Motor neuron (in vitro differentiated cells): ENCODE measurements at regions not wholly inside any gene's neighbourhood (a gene's known extent, or its start where the extent isn't known, plus 50 kb on each side); places are given as distances from the start of the nearest gene placed in this dataset.

Experiments used
- ATAC-seq, 8 experiments: fragments of 200-7000 bp; cut with Tn5 transposase; replicated peaks in 6 of 8; 2 replicates each; pipeline ENCODE4 v1.8.0; 2021; ENCODE audit warnings: mild to moderate bottlenecking in 8 of 8, moderate library complexity in 8 of 8
- H3K27ac ChIP-seq, 2 donors: fragments of 250-450 bp; sonication (Bioruptor Pico); 2 replicates each; pipeline ENCODE4 v1.9.0; 2021; ENCODE audit warnings: antibody characterized with exemption in 2 of 2, mild to moderate bottlenecking in 2 of 2, moderate library complexity in 1 of 2
- H3K4me1 ChIP-seq, 2 donors: fragments of 250-450 bp; sonication (Bioruptor Pico); replicated peaks in 1 of 2; 2 replicates each; pipeline ENCODE4 v1.6.1; 2021; ENCODE audit warnings: antibody characterized with exemption in 2 of 2, mild to moderate bottlenecking in 2 of 2, moderate library complexity in 1 of 2
- H3K4me3 ChIP-seq, 5 donors: fragments of 250-450 bp; sonication (Bioruptor Pico); 2 replicates each; pipeline ENCODE4 v1.9.0; 2021; ENCODE audit warnings: antibody characterized with exemption in 5 of 5, mild to moderate bottlenecking in 5 of 5, moderate library complexity in 4 of 5
- WGBS, 10 experiments: fragments of 450-650 bp; shearing (Covaris generic); methylation state at CpG; one replicate each; pipeline ENCODE4 v1.0.0; 2022; 5-methylcytosine and 5-hydroxymethylcytosine counted together
- in situ Hi-C, 9 experiments: fragments of 400-800 bp; cut with MboI; loops; one replicate each; pipeline ENCODE4 v1.15.0; 2021; ENCODE audit warnings: low sequenced_read_pairs in 9 of 9, low pct_unique_long_range_greater_than_20kb in 2 of 9; ENCODE audit not compliant: unreplicated experiment in 9 of 9

- Histone ChIP-seq H3K4me3 (no peak overlapping the region), H3K4me1 (no peaks in the 10 kb centered on the region), H3K27ac (no peak overlapping the region)
- WGBS, 10 experiments, result 0 to 100% (median 95%) methylated on average over 1 to 4 of the region's 4 CpGs; no CpG with 5 or more reads in 5 of the 10 experiments
- no peak for ATAC-seq
- in situ Hi-C loops, result no loop called here
Measured at GRCh38 chr16:51085271-51085670, 65.8 kb downstream of the SALL1 start.

GRCh38 chr16:51084074-51084928, 66.8 kb downstream of the SALL1 start:
- WGBS, 10 experiments, result 50 to 100% (median 90%) methylated on average over 1 to 3 of the region's 3 CpGs; no CpG with 5 or more reads in 4 of the 10 experiments
- ATAC-seq, result peak in 3 of 8 experiments; percentile 69 to 90 (median 89)
- no peaks in the 10 kb centered on the region for H3K4me1 ChIP-seq
- H3K4me3 ChIP-seq, result no peak overlapping the region
- H3K27ac ChIP-seq, result no peak overlapping the region
- in situ Hi-C loops, result no loop called here

GRCh38 chr16:51072591-51072990, 78.5 kb downstream of the SALL1 start:
- Histone ChIP-seq H3K4me1 (peaks cover 10 to 14% of the 10 kb centered on the region in 2 donors), H3K27ac (no peak overlapping the region), H3K4me3 (no peak overlapping the region)
- 17 to 74% (median 40%) methylated on average over 2 to 4 of the region's 4 CpGs; no CpG with 5 or more reads in 1 of the 10 experiments for WGBS, 10 experiments
- peak in 2 of 8 experiments; percentile 5 to 7 for ATAC-seq
- in situ Hi-C loops, result no loop called here

DNA sequence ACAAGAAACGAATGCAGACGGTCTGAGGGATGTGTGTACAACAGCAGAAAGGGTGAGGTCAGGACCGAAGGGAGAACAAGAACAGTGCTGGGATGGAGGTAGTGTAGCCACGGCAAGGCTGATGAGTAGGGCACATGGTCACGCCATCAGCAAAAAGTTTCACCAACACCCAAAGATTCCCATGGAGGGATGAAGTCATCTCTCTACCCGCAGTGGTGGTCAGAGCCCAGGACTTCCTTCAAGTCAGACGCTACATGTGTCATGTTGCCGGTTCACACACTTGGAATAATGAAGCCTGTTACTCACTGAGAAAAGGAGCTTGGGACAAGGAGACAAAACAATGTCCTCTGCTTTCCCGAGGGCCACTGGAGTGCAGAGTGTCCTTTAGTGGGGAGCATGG, 79.7 kb downstream of the SALL1 start:
- WGBS, 10 experiments, result 0 to 100% (median 91%) methylated on average over 1 to 7 of the region's 9 CpGs; no CpG with 5 or more reads in 2 of the 10 experiments
- no peak overlapping the region for H3K27ac ChIP-seq
- ATAC-seq, result no peak
- no peak overlapping the region for H3K4me3 ChIP-seq
- H3K4me1 ChIP-seq, result peaks cover 10 to 14% of the 10 kb centered on the region in 2 donors
- in situ Hi-C loops, result no loop called here

DNA sequence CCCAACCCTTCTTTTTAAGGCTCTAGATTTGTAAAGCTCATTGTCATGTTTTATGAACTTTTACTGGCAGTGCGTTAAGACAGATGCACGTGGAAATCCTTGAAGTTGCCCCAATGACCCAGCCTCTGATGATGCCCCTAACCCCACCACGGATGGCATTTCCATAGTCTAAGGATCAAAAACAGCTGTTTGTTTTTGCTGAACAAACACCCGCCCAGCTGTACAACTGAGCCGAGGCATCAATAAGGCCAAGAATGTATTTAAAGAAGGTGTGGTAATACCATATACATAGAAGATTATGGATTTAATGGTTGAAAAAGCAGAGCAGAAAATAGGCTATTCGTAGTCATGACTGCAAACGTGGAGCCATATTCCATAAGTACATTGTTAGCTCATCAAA, 83.7 kb downstream of the SALL1 start:
- in situ Hi-C loops, result no loop called here
- peaks cover 2 to 8% of the 10 kb centered on the region in 2 donors for H3K4me1 ChIP-seq
- no peak overlapping the region for H3K27ac ChIP-seq
- WGBS, 10 experiments, result 14 to 100% (median 61%) methylated on average over 1 to 7 of the region's 7 CpGs
- ATAC-seq, result no peak
- no peak overlapping the region for H3K4me3 ChIP-seq

DNA sequence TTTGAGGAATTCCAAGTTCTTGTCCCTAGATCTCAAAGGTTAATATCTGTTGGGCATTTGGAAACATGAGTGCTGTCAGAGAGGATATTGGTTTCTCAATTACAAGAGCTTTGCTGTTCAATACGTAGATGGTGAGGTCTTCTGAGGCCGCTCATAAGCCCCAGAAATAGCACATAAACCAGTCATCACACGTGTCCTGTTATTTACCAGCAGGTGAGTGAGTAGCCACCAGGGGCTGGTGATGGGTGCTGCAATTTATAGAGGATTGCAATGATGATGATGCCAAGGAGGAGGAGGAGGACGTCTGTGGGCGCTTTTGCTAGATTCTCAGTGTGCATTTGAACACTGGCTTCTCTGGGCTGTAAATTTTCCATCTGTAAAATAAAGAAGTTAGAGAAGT, 89.0 kb downstream of the SALL1 start:
- WGBS, 10 experiments, result 38 to 94% (median 60%) methylated on average over 1 to 4 of the region's 5 CpGs; no CpG with 5 or more reads in 1 of the 10 experiments
- in situ Hi-C loops, result no loop called here
- peaks cover 0 to 6% of the 10 kb centered on the region in 2 donors for H3K4me1 ChIP-seq
- H3K27ac ChIP-seq, result no peak overlapping the region
- no peak overlapping the region for H3K4me3 ChIP-seq
- ATAC-seq, result no peak

GRCh38 chr16:51061328-51061727, 89.7 kb downstream of the SALL1 start:
- H3K4me1 ChIP-seq, result peaks cover 0 to 6% of the 10 kb centered on the region in 2 donors
- no peak overlapping the region for H3K27ac ChIP-seq
- in situ Hi-C loops, result no loop called here
- no peak overlapping the region for H3K4me3 ChIP-seq
- 0 to 100% (median 93%) methylated on average over 1 to 2 of the region's 2 CpGs; no CpG with 5 or more reads in 3 of the 10 experiments for WGBS, 10 experiments
- peak in 3 of 8 experiments; percentile 77 to 92 (median 85) for ATAC-seq

GRCh38 chr16:51057969-51058337, 93.1 kb downstream of the SALL1 start:
- WGBS, 10 experiments, result 19 to 80% (median 69%) methylated on average over 1 to 2 of the region's 2 CpGs
- no peak overlapping the region for H3K27ac ChIP-seq
- H3K4me1 ChIP-seq, result peaks cover 0 to 4% of the 10 kb centered on the region in 2 donors
- in situ Hi-C loops, result no loop called here
- ATAC-seq, result no peak
- no peak overlapping the region for H3K4me3 ChIP-seq

- peaks cover 0 to 4% of the 10 kb centered on the region in 2 donors for H3K4me1 ChIP-seq
- ATAC-seq, result peak in 1 of 8 experiments; percentile 45
- no peak overlapping the region for H3K27ac ChIP-seq
- 8 to 100% (median 73%) methylated on average over 1 to 6 of the region's 8 CpGs for WGBS, 10 experiments
- in situ Hi-C loops, result no loop called here
- H3K4me3 ChIP-seq, result no peak overlapping the region
Measured at GRCh38 chr16:51057102-51057793, 93.8 kb downstream of the SALL1 start.

DNA sequence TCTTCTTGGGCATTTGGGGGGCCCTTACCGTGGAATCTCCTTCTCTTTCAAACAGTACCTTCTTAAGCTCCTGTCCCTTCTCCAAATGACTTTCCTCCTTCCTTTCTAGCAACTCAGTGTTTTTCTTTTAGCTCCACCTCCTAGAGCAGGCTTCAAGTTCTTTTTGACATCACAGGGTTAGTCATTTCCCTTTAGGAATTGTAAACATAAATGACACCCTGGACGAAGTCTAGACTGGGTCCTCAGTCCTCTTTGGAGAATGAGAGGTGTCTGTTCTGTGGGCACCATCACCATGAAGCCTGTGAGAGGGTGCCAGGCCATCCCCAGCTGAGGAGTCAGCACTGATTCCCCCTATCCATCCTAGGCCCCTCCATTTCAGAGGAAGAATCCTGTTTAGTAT, 94.7 kb downstream of the SALL1 start:
- peaks cover 0 to 4% of the 10 kb centered on the region in 2 donors for H3K4me1 ChIP-seq
- no peak for ATAC-seq
- no peak overlapping the region for H3K4me3 ChIP-seq
- in situ Hi-C loops, result no loop called here
- H3K27ac ChIP-seq, result no peak overlapping the region
- WGBS, 10 experiments, result 0 to 100% (median 83%) methylated on average over 1 to 2 of the region's 2 CpGs; no CpG with 5 or more reads in 3 of the 10 experiments

- in situ Hi-C loops, result no loop called here
- H3K4me1 ChIP-seq, result peaks cover 0 to 10% of the 10 kb centered on the region in 2 donors
- H3K27ac ChIP-seq, result no peak overlapping the region
- 20 to 100% (median 86%) methylated on average over 1 to 8 of the region's 9 CpGs; no CpG with 5 or more reads in 3 of the 10 experiments for WGBS, 10 experiments
- H3K4me3 ChIP-seq, result no peak overlapping the region
- ATAC-seq, result no peak
Measured at GRCh38 chr16:51055434-51055833, 95.6 kb downstream of the SALL1 start.

DNA sequence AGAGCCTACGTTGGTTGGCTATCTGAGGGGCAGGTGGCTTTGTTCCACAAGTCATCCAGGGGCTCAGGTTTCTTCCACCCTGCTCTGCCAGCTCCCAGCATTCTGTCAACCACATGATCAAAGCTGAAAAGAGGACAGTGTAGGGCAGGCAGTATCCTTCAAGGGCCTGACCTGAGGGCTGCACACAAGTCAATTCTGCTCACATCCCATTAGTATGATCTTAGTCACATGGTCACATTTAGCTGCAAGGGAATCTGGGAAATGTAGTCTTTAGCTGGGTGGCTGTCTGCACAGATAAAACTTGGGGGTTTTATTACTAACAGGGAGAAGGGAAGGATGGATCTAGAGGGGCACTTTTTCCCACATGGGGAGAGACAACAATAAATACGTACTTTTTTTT, 97.3 kb downstream of the SALL1 start:
- peak in 5 of 8 experiments; percentile 47 to 81 (median 53) for ATAC-seq
- peaks cover 0 to 20% of the 10 kb centered on the region in 2 donors for H3K4me1 ChIP-seq
- in situ Hi-C loops, result no loop called here

GRCh38 chr16:51051671-51052070, 99.4 kb downstream of the SALL1 start:
- no peak overlapping the region for H3K27ac ChIP-seq
- H3K4me1 ChIP-seq, result peaks cover 0 to 20% of the 10 kb centered on the region in 2 donors
- no peak overlapping the region for H3K4me3 ChIP-seq
- ATAC-seq, result no peak
- 80 to 100% (median 100%) methylated on average over 1 of the region's 1 CpG; no CpG with 5 or more reads in 5 of the 10 experiments for WGBS, 10 experiments
- in situ Hi-C loops, result no loop called here

More for the DNA sequence above, 97.3 kb downstream of the SALL1 start:
- Histone ChIP-seq H3K27ac (no peak overlapping the region), H3K4me3 (no peak overlapping the region)
- WGBS, 10 experiments, result 75 to 100% (median 96%) methylated on average over 1 to 2 of the region's 2 CpGs; no CpG with 5 or more reads in 6 of the 10 experiments
